ENCODE measurements at regions not wholly inside any gene's neighbourhood (a gene's known extent, or its start where the extent isn't known, plus 50 kb on each side); places are given as distances from the start of the nearest gene placed in this dataset.

DNA sequence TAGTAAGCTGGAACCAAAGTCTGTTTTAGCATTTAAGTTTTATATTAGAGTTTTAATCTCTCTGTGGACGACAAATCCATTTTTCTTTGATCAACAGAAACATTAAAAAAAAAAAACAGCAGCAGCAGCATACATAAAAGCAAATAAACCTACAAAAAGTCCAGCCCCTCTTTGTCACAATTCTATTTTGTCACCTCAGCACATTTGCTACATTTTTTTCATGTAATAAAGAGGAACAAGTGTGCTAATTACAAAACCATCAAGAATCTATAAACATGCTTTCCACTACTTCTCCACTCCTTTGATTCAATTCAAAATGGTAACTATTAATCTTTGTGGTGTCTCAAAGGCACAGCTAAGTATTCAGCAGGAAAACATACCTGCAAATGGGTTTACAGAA lies 259.8 kb upstream of the GNAI1 start:
- ATAC-seq (ENCODE audit: low FRiP score) (no peak), DNase-seq (ENCODE audit: low spot score) (no peak)
- TF ChIP-seq CTCF (IDR thresholded peaks at IDR 0.05): no peak

DNA sequence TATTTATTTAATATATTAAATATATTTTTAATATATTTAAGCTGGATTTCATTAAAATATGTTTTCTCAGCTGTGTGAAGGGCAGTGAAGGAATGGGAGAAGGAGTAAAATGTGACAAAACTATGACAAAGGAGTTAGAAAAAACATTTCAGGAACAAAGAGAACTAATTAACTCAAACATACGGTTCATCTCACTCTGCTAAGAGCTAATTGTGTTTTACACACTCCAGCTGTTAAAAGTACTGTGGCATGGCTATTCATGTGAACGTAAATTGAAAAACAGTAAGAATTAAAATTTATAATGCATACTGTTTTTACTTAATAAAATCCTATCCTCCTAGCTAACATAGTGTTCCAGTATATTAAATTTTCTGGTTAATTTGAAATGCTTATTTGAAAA lies 262.5 kb upstream of the GNAI1 start:
- ATAC-seq (ENCODE audit: low FRiP score) (no peak), DNase-seq (ENCODE audit: low spot score) (no peak)
- no peak for TF ChIP-seq CTCF (IDR thresholded peaks at IDR 0.05)

GRCh38 chr7:79868010-79868409 lies 266.6 kb upstream of the GNAI1 start:
- DNase-seq (ENCODE audit: low spot score) (no peak), ATAC-seq (ENCODE audit: low FRiP score) (no peak)
- no peak for TF ChIP-seq CTCF (IDR thresholded peaks at IDR 0.05)

GRCh38 chr7:79862447-79863210 lies 272.0 kb upstream of the GNAI1 start:
- TF ChIP-seq CTCF (IDR thresholded peaks at IDR 0.05): no peak
- DNase-seq (ENCODE audit: low spot score) (no peak), ATAC-seq (ENCODE audit: low FRiP score) (no peak)

- TF ChIP-seq CTCF (IDR thresholded peaks at IDR 0.05): no peak
- ATAC-seq (ENCODE audit: low FRiP score) (no peak), DNase-seq (ENCODE audit: low spot score) (no peak)
Observed at GRCh38 chr7:79855172-79855571, 279.5 kb upstream of the GNAI1 start.

- DNase-seq (ENCODE audit: low spot score): no peak
- TF ChIP-seq CTCF (IDR thresholded peaks at IDR 0.05): no peak
- ATAC-seq (ENCODE audit: low FRiP score): peak; percentile 66
Observed at GRCh38 chr7:79854621-79855020, 280.0 kb upstream of the GNAI1 start.

- DNase-seq (ENCODE audit: low spot score) (no peak), ATAC-seq (ENCODE audit: low FRiP score) (no peak)
- no peak for TF ChIP-seq CTCF (IDR thresholded peaks at IDR 0.05)
Observed at GRCh38 chr7:79837915-79838314, 296.7 kb upstream of the GNAI1 start.

Data from omental fat pad (tissue), 3 donors.